ENCODE measurements at regions not wholly inside any gene's neighbourhood (a gene's known extent, or its start where the extent isn't known, plus 50 kb on each side); places are given as distances from the start of the nearest gene placed in this dataset.
"Not testable (repeated sequence)": the region's sequence is repeated elsewhere in the genome, so short reads cannot be mapped to it uniquely, and the experiment has no call there.

DNA sequence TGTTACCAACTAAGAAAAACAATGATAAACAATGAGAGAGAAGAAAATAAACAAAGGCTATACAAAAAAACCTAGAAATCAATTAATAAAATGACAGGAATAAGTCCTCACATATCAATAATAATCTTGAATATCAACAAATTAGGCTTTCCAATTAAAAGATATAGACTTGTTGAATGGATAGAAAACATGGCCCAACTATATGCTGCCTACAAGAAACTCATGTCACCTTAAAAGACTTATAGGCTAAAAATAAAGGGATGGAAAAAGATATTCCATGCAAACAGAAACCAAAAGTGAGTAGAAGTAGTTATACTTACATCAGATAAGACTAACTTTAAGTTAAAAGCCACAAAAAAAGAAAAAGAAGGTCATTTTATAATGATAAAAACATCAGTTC, 183.9 kb downstream of the MYRFL start:
- DNase-seq, result no peak
- intact Hi-C loops (cut with DNase I), result no loop called here
- Histone ChIP-seq H3K9me3 (ENCODE audit: control insufficient read depth, low read length) (no peaks in the 10 kb centered on the region), H3K27ac (ENCODE audit: low read length) (no peak overlapping the region), H3K4me3 (ENCODE audit: low read length) (no peak overlapping the region), H3K4me1 (ENCODE audit: control insufficient read depth, insufficient read depth, low read length) (no peaks in the 10 kb centered on the region), H3K27me3 (ENCODE audit: control insufficient read depth, insufficient read depth) (no peaks in the 10 kb centered on the region)
- ATAC-seq, result no peak

- no peaks in the 10 kb centered on the region for H3K4me1 ChIP-seq (ENCODE audit: control insufficient read depth, insufficient read depth, low read length)
- DNase-seq, result no peak
- H3K27me3 ChIP-seq (ENCODE audit: control insufficient read depth, insufficient read depth), result no peaks in the 10 kb centered on the region
- 95% methylated on average over 1 of the region's 1 CpG for WGBS
- H3K9me3 ChIP-seq (ENCODE audit: control insufficient read depth, low read length), result no peaks in the 10 kb centered on the region
- intact Hi-C loops (cut with DNase I), result no loop called here
- H3K4me3 ChIP-seq (ENCODE audit: low read length), result no peak overlapping the region
- H3K27ac ChIP-seq (ENCODE audit: low read length), result no peak overlapping the region
- no peak for ATAC-seq
Observed at GRCh38 chr12:70011353-70011752, 186.3 kb downstream of the MYRFL start.

DNA sequence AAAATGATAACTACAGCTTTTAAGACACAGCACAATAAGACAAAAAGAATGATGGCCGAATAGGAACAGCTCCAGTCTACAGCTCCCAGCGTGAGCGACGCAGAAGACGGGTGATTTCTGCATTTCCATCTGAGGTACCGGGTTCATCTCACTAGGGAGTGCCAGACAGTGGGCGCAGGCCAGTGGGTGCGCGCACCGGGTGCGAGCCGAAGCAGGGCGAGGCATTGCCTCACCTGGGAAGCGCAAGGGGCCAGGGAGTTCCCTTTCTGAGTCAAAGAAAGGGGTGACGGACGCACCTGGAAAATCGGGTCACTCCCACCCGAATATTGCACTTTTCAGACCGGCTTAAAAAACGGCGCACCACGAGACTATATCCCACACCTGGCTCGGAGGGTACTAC, 188.0 kb downstream of the MYRFL start:
- DNase-seq; H3K9me3 ChIP-seq (ENCODE audit: control insufficient read depth, low read length); intact Hi-C loops (cut with DNase I); ATAC-seq; H3K4me1 ChIP-seq (ENCODE audit: control insufficient read depth, insufficient read depth, low read length); H3K27me3 ChIP-seq (ENCODE audit: control insufficient read depth, insufficient read depth); H3K4me3 ChIP-seq (ENCODE audit: low read length); H3K27ac ChIP-seq (ENCODE audit: low read length): not testable (repeated sequence)
- 75% methylated on average over 21 of the region's 23 CpGs for WGBS

- intact Hi-C loops (cut with DNase I), result no loop called here
- ATAC-seq, result no peak
- Histone ChIP-seq H3K4me1 (ENCODE audit: control insufficient read depth, insufficient read depth, low read length) (no peaks in the 10 kb centered on the region), H3K27ac (ENCODE audit: low read length) (no peak overlapping the region), H3K9me3 (ENCODE audit: control insufficient read depth, low read length) (no peaks in the 10 kb centered on the region), H3K4me3 (ENCODE audit: low read length) (no peak overlapping the region), H3K27me3 (ENCODE audit: control insufficient read depth, insufficient read depth) (no peaks in the 10 kb centered on the region)
- 92% methylated on average over 15 of the region's 15 CpGs for WGBS
- peak in 2 of 3 donors; percentile 22 to 39 for DNase-seq
Observed at GRCh38 chr12:70028515-70028914, 203.5 kb downstream of the MYRFL start.

- ATAC-seq, result no peak
- Histone ChIP-seq H3K27ac (ENCODE audit: low read length) (no peak overlapping the region), H3K4me3 (ENCODE audit: low read length) (no peak overlapping the region), H3K9me3 (ENCODE audit: control insufficient read depth, low read length) (no peaks in the 10 kb centered on the region), H3K27me3 (ENCODE audit: control insufficient read depth, insufficient read depth) (no peaks in the 10 kb centered on the region), H3K4me1 (ENCODE audit: control insufficient read depth, insufficient read depth, low read length) (no peaks in the 10 kb centered on the region)
- no peak for DNase-seq
- intact Hi-C loops (cut with DNase I), result no loop called here
- WGBS, result 79% methylated on average over 3 of the region's 3 CpGs
Observed at GRCh38 chr12:70028918-70029317, 203.9 kb downstream of the MYRFL start.

DNA sequence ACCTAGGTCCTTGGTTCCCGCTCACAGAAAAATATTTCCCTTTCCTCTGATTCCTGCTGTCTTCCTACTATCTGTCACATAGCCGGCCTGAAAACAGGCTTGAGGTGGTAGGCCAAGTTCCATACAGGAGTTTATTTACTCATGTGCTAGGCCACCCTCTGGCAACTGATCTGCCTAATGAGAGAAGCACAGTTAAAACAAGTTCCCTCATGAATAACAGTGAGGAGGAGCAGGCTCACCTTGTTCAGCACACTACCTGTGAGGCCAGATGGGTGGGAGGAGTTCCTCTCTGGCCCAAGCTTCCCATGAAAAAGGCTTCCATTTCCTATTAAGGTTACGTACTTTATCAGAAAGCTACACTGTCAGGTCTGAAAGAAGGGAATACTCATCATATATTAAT, 206.0 kb downstream of the MYRFL start:
- no peak overlapping the region for H3K27ac ChIP-seq (ENCODE audit: low read length)
- intact Hi-C loops (cut with DNase I), result no loop called here

DNA sequence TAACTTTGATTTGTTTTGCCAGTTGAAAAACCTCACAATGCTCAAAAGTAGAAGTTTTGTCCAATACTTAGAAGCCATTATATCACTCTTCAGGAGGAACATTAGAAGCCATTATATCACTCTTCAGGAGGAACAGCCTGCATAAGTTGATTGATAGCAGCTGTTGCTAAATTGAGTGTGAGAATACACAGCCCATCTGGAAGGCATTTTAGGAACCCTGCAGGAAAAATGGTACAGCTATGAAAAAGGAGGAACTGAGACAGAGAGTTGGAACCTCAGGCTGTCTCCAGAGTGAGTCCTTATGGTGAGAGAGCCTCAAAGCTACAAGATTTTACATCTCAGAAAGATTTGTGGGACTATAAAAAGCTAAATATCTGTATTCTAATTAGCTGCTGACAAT, 207.0 kb downstream of the MYRFL start:
- intact Hi-C loops (cut with DNase I), result no loop called here
- H3K27ac ChIP-seq (ENCODE audit: low read length), result no peak overlapping the region
- no peaks in the 10 kb centered on the region for H3K27me3 ChIP-seq (ENCODE audit: control insufficient read depth, insufficient read depth)
- ATAC-seq (peak; percentile 31 to 66), DNase-seq (no peak)
- no peaks in the 10 kb centered on the region for H3K9me3 ChIP-seq (ENCODE audit: control insufficient read depth, low read length)
- no peaks in the 10 kb centered on the region for H3K4me1 ChIP-seq (ENCODE audit: control insufficient read depth, insufficient read depth, low read length)
- H3K4me3 ChIP-seq (ENCODE audit: low read length), result no peak overlapping the region

More for the DNA sequence above, 206.0 kb downstream of the MYRFL start:
- H3K27me3 ChIP-seq (ENCODE audit: control insufficient read depth, insufficient read depth), result no peaks in the 10 kb centered on the region
- H3K9me3 ChIP-seq (ENCODE audit: control insufficient read depth, low read length), result no peaks in the 10 kb centered on the region
- WGBS, result 77% methylated on average over 3 of the region's 3 CpGs
- no peak overlapping the region for H3K4me3 ChIP-seq (ENCODE audit: low read length)
- ATAC-seq (no peak), DNase-seq (no peak)
- H3K4me1 ChIP-seq (ENCODE audit: control insufficient read depth, insufficient read depth, low read length), result no peaks in the 10 kb centered on the region

DNA sequence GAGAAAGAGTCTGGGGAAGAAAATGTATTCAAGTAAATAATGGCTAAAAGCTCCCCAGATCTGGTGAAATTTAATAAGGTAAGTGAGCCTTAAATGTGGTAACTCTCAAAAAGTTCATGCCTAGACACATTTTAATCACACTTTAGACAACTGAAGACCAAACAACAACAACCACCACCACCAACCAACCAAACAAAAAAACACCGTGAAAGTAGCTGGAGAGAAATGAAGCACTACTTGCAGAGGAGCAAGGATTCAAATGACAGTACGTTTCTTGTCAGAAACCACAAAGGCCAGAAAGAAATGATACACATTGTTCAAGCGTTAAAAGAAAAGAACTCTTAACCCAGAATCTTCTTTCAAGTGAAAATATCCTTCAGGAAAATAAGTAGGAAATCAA, 208.3 kb downstream of the MYRFL start:
- intact Hi-C loops (cut with DNase I), result no loop called here
- DNase-seq, result no peak
- ATAC-seq, result no peak
- H3K9me3 ChIP-seq (ENCODE audit: control insufficient read depth, low read length), result no peaks in the 10 kb centered on the region
- no peak overlapping the region for H3K4me3 ChIP-seq (ENCODE audit: low read length)
- H3K27me3 ChIP-seq (ENCODE audit: control insufficient read depth, insufficient read depth), result no peaks in the 10 kb centered on the region
- H3K27ac ChIP-seq (ENCODE audit: low read length), result no peak overlapping the region
- 87% methylated on average over 3 of the region's 3 CpGs for WGBS
- no peaks in the 10 kb centered on the region for H3K4me1 ChIP-seq (ENCODE audit: control insufficient read depth, insufficient read depth, low read length)

- Histone ChIP-seq H3K27ac (ENCODE audit: low read length) (no peak overlapping the region), H3K4me1 (ENCODE audit: control insufficient read depth, insufficient read depth, low read length) (peaks cover 5% of the 10 kb centered on the region), H3K27me3 (ENCODE audit: control insufficient read depth, insufficient read depth) (no peaks in the 10 kb centered on the region), H3K9me3 (ENCODE audit: control insufficient read depth, low read length) (no peaks in the 10 kb centered on the region), H3K4me3 (ENCODE audit: low read length) (no peak overlapping the region)
- DNase-seq (no peak), ATAC-seq (peak; percentile 86 to 91)
- 38% methylated on average over 2 of the region's 2 CpGs for WGBS
- intact Hi-C loops (cut with DNase I), result no loop called here
Observed at GRCh38 chr12:70040141-70040540, 203.1 kb upstream of the CNOT2 start.

GRCh38 chr12:70042675-70043074, 200.6 kb upstream of the CNOT2 start:
- intact Hi-C loops (cut with DNase I), result no loop called here
- H3K4me3 ChIP-seq (ENCODE audit: low read length), result no peak overlapping the region
- WGBS, result 45% methylated on average over 6 of the region's 6 CpGs
- H3K27me3 ChIP-seq (ENCODE audit: control insufficient read depth, insufficient read depth), result no peaks in the 10 kb centered on the region
- DNase-seq, result no peak
- H3K27ac ChIP-seq (ENCODE audit: low read length), result no peak overlapping the region
- no peaks in the 10 kb centered on the region for H3K9me3 ChIP-seq (ENCODE audit: control insufficient read depth, low read length)
- peaks cover 5% of the 10 kb centered on the region for H3K4me1 ChIP-seq (ENCODE audit: control insufficient read depth, insufficient read depth, low read length)
- no peak for ATAC-seq

- Histone ChIP-seq H3K27ac (ENCODE audit: low read length) (no peak overlapping the region), H3K4me1 (ENCODE audit: control insufficient read depth, insufficient read depth, low read length) (peaks cover 5% of the 10 kb centered on the region), H3K27me3 (ENCODE audit: control insufficient read depth, insufficient read depth) (no peaks in the 10 kb centered on the region), H3K9me3 (ENCODE audit: control insufficient read depth, low read length) (no peaks in the 10 kb centered on the region), H3K4me3 (ENCODE audit: low read length) (no peak overlapping the region)
- ATAC-seq, result peak; percentile 56 to 80
- intact Hi-C loops (cut with DNase I), result no loop called here
- WGBS, result 50% methylated on average over 4 of the region's 4 CpGs
- DNase-seq, result peak; percentile 15 to 42 (median 29)
Observed at GRCh38 chr12:70043490-70044138, 199.6 kb upstream of the CNOT2 start.

DNA sequence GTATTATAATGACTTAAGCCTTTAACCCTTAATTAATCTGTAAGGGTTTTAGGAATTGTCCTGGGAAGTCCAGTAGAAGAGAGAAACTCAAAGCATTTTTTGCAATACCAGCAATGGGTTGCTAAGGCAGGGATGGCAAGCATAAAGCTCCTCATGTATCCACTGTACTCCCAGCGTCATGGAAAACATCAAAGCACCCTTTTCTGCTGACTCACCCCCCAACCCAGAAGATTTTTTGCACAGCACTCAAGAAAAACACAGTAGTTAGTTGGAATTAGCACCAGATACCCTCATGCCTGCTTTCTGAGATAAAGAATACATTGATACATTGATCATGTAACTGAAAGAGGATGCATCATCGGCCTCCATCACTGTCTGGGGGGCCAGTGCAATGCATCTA, 199.1 kb upstream of the CNOT2 start:
- Histone ChIP-seq H3K27ac (ENCODE audit: low read length) (no peak overlapping the region), H3K27me3 (ENCODE audit: control insufficient read depth, insufficient read depth) (no peaks in the 10 kb centered on the region), H3K4me3 (ENCODE audit: low read length) (no peak overlapping the region), H3K9me3 (ENCODE audit: control insufficient read depth, low read length) (no peaks in the 10 kb centered on the region), H3K4me1 (ENCODE audit: control insufficient read depth, insufficient read depth, low read length) (peaks cover 5% of the 10 kb centered on the region)
- ATAC-seq (no peak), DNase-seq (no peak)
- WGBS, result 79% methylated on average over 2 of the region's 2 CpGs
- intact Hi-C loops (cut with DNase I), result no loop called here

All from right cardiac atrium (tissue), 5 donors.